Central memory CD8-positive, alpha-beta T cell (primary cell): ENCODE measurements at regions not wholly inside any gene's neighbourhood (a gene's known extent, or its start where the extent isn't known, plus 50 kb on each side); places are given as distances from the start of the nearest gene placed in this dataset.

Source experiments
- ATAC-seq: fragments of 150-1000 bp; cut with Tn5 transposase; replicated peaks from 2 replicates; pipeline ENCODE4 v1.10.0; 2022; ENCODE audit warnings: mild to moderate bottlenecking, moderate FRiP score, moderate number of reproducible peaks; ENCODE audit not compliant: poor library complexity, severe bottlenecking; ENCODE audit errors: extremely low read depth
- DNase-seq, 2 donors: peaks; one replicate each; pipeline ENCODE4 v3.0.0; 2021; ENCODE audit warnings: low spot score in 2 of 2
- H3K27ac Mint-ChIP-seq: one replicate; pipeline ENCODE4 v1.8.0; 2022; ENCODE audit warnings: low read depth, mild to moderate bottlenecking, moderate library complexity, mixed read lengths
- H3K27me3 Mint-ChIP-seq: one replicate; pipeline ENCODE4 v1.8.0; 2022; ENCODE audit warnings: mixed read lengths
- H3K36me3 Mint-ChIP-seq: one replicate; pipeline ENCODE4 v1.8.0; 2022; ENCODE audit warnings: mild to moderate bottlenecking, moderate library complexity, mixed read lengths; ENCODE audit not compliant: insufficient read depth
- H3K4me1 Mint-ChIP-seq: one replicate; pipeline ENCODE4 v1.8.0; 2022; ENCODE audit warnings: mixed read lengths
- H3K4me3 Mint-ChIP-seq: one replicate; pipeline ENCODE4 v1.8.0; 2022; ENCODE audit warnings: mild to moderate bottlenecking, moderate library complexity, mixed read lengths
- H3K9me3 Mint-ChIP-seq: one replicate; pipeline ENCODE4 v1.8.0; 2022; ENCODE audit warnings: mixed read lengths

DNA sequence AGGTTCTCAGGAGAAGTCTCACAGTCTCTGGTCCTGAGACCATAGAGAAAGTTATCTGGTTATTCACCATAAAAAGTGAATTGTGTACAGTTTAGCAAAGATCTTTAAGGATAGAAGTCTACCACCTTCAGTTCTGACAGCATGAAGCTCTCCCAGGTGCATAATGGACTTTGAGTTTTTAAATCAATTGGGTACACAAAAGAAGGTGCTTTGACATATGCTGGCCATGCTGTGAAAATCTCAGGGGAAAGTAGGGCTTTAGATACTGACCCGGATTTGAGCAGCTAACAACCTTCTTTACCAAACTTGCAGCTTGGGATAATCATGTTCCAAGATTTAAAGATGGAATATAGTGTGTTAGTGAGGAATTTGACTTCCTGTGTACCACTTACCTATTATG, 264.2 kb downstream of the ZSWIM6 start:
- Mint-ChIP-seq H3K36me3 (peaks cover 3% of the 10 kb centered on the region), H3K27ac (no peak overlapping the region), H3K9me3 (no peaks in the 10 kb centered on the region), H3K4me1 (no peaks in the 10 kb centered on the region), H3K27me3 (peaks cover 54% of the 10 kb centered on the region), H3K4me3 (no peak overlapping the region)
- no peak for ATAC-seq
- DNase-seq: no peak

DNA sequence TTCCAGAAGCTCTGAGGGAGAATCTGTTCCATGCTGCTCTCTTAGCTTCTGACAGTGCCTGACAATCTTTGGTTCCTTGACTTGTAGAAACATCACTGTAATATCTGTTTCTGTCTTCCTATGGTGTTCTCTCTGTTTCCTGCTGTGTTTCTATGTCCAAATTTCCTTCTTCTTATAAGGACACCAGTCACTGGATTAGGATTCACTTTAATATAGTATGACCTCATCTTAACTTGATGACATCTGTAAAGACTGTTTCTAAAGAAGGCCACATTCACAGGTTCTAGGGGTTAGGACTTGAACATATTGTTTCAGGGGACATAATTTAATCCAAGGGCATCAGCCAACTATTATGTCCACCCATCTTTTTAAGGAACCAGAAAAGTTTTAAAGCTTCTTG, 265.6 kb downstream of the ZSWIM6 start:
- H3K4me1 Mint-ChIP-seq: no peaks in the 10 kb centered on the region
- H3K4me3 Mint-ChIP-seq: no peak overlapping the region
- H3K9me3 Mint-ChIP-seq: no peaks in the 10 kb centered on the region
- no peak overlapping the region for H3K27ac Mint-ChIP-seq
- H3K27me3 Mint-ChIP-seq: peaks cover 49% of the 10 kb centered on the region
- DNase-seq: no peak
- no peak for ATAC-seq
- peaks cover 3% of the 10 kb centered on the region for H3K36me3 Mint-ChIP-seq

DNA sequence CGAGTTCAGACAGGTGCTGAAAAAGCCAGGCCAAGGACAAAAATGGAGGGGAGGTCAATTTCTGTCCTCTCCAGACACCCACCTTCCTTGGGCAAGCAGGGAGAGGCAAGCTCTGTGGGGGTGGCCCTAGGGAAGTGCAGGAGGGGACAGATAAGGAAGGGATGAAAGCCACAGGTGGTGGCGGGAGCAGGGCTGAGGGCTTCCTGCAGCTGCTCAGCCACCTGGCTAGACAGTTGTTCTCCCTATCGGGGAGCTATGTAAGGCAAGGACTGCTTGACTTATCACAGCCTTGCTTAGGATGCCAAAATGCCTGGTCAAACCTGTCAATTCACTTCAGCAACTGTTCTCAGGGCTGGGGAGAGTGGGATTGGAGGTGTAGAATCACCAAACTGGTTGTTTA, 266.1 kb downstream of the ZSWIM6 start:
- no peaks in the 10 kb centered on the region for H3K4me1 Mint-ChIP-seq
- H3K36me3 Mint-ChIP-seq: peaks cover 3% of the 10 kb centered on the region
- H3K27me3 Mint-ChIP-seq: peaks cover 49% of the 10 kb centered on the region

DNA sequence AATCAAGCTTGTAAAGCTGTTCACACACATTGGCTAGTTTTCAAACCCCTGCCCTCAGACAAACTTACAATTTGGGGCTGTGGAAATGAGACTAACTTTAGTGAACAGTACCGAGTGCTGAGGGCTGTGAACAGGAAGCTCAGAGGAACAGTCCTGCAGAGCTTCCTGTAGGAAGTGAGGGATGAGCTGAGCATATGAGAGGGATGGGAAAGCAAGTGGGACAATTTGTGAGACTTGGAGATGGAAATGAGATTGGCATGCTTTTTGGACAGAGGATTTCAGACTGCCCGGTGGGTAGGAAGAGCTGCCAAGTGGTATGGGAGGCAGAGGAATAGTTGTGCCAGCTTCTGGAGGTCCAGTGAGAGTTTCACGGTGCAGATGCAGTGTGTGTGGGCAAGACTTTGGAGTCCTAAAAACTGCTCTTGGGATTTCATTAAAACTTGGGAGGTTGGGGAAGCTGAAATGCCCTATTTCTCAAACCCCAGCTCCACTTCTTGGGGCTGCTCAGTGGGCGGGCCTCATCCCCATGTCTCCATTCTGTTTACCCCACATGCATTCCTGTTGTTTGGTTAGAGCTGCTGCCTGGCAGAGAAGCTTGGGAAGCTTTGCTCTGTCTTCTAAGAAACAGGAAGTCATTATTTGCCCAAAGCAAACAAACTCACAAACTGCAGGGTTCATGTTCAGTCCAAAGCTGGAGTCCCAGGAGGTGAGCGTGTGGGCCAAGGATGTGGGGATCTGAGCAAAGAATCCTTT, 267.5 kb downstream of the ZSWIM6 start:
- peaks cover 3% of the 10 kb centered on the region for H3K36me3 Mint-ChIP-seq
- no peak for DNase-seq
- H3K9me3 Mint-ChIP-seq: no peaks in the 10 kb centered on the region
- no peaks in the 10 kb centered on the region for H3K4me1 Mint-ChIP-seq
- peaks cover 51% of the 10 kb centered on the region for H3K27me3 Mint-ChIP-seq
- no peak overlapping the region for H3K4me3 Mint-ChIP-seq
- H3K27ac Mint-ChIP-seq: no peak overlapping the region
- no peak for ATAC-seq

More for the DNA sequence above, 266.1 kb downstream of the ZSWIM6 start:
- no peaks in the 10 kb centered on the region for H3K9me3 Mint-ChIP-seq
- H3K27ac Mint-ChIP-seq: no peak overlapping the region
- no peak overlapping the region for H3K4me3 Mint-ChIP-seq
- ATAC-seq (no peak), DNase-seq (no peak)

DNA sequence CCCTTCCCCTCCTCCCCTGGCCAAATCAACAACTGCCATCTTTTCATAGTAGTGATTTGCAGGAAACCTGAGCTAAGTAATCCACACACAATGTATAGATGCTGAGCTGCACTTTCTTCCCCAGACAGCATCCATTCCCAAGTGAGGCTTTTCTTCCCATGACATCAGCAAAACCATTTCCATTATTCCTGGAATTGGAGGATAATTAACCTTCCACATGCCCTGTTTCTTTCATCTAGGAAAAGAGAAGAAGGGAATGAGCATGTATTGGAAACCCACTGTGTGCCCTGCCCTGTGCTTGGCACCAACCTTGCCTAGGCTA, 268.0 kb downstream of the ZSWIM6 start:
- H3K9me3 Mint-ChIP-seq: no peaks in the 10 kb centered on the region
- H3K4me3 Mint-ChIP-seq: no peak overlapping the region
- DNase-seq (no peak), ATAC-seq (no peak)
- H3K36me3 Mint-ChIP-seq: peaks cover 3% of the 10 kb centered on the region
- no peaks in the 10 kb centered on the region for H3K4me1 Mint-ChIP-seq
- H3K27me3 Mint-ChIP-seq: peaks cover 51% of the 10 kb centered on the region
- H3K27ac Mint-ChIP-seq: no peak overlapping the region

DNA sequence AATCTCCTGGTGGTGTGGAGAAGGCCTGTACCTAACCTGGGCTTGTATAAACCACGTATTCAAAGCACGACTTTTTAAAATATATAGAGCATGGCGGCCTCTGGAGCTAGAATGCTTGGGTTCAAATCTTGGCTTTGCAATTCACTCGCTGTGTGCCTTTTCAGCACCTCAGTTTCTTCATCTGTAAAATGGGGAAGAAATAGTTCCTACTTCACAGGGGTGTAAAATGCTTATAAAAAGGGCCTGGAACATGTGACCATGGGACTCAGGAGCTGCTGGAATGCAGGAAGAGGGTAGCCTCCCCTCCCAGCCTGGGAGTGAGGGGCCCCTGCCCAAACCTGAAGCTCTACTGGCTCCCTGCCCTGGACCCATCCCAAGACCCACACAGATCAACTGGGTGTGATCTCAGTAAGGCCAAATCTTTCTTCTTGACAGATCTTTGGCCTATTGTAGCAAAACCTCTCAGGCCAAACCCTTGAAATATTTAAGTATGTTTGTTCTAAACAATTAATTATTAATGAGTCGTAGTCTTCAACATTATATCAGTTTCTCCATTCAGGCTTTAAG, 269.0 kb downstream of the ZSWIM6 start:
- no peaks in the 10 kb centered on the region for H3K9me3 Mint-ChIP-seq
- H3K36me3 Mint-ChIP-seq: peaks cover 3% of the 10 kb centered on the region
- H3K4me3 Mint-ChIP-seq: no peak overlapping the region
- ATAC-seq (no peak), DNase-seq (no peak)
- no peak overlapping the region for H3K27ac Mint-ChIP-seq
- H3K4me1 Mint-ChIP-seq: no peaks in the 10 kb centered on the region
- peaks cover 51% of the 10 kb centered on the region for H3K27me3 Mint-ChIP-seq

DNA sequence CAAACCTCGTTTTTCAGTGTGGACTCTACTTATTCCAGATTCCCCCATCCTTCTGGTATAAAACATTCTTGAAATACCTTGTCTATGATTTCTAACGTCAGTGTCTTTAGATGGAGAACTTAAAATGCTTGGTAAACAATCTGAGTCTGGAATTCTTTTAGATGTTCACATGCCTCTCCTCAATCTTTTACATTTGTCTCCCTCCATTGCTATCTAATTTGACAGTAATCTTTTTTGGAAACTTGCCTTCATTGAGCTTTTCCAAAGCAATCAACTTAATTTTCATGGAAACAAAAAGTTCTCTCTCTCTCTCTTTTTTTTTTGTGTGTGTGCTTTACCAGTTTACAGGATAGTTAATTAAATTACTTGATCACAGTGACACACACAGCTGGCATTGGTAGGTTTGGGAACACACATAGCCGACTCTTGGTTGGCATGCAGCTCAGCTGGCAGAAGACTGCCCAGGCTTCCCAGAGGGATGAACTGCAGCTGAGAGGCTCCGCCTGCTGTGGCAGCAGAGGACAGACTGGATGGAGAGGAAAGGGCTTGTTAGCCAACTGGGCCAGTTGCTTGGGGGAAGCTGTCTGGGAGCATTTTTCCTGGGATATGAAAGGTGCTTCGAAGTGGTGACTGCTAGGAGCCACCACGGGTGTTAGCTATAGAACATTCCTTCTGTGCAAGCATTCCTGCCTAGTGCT, 271.3 kb downstream of the ZSWIM6 start:
- H3K9me3 Mint-ChIP-seq: no peaks in the 10 kb centered on the region
- no peaks in the 10 kb centered on the region for H3K36me3 Mint-ChIP-seq
- no peak overlapping the region for H3K27ac Mint-ChIP-seq
- no peak for ATAC-seq
- no peaks in the 10 kb centered on the region for H3K4me1 Mint-ChIP-seq
- peaks cover 62% of the 10 kb centered on the region for H3K27me3 Mint-ChIP-seq
- DNase-seq: no peak
- H3K4me3 Mint-ChIP-seq: no peak overlapping the region

DNA sequence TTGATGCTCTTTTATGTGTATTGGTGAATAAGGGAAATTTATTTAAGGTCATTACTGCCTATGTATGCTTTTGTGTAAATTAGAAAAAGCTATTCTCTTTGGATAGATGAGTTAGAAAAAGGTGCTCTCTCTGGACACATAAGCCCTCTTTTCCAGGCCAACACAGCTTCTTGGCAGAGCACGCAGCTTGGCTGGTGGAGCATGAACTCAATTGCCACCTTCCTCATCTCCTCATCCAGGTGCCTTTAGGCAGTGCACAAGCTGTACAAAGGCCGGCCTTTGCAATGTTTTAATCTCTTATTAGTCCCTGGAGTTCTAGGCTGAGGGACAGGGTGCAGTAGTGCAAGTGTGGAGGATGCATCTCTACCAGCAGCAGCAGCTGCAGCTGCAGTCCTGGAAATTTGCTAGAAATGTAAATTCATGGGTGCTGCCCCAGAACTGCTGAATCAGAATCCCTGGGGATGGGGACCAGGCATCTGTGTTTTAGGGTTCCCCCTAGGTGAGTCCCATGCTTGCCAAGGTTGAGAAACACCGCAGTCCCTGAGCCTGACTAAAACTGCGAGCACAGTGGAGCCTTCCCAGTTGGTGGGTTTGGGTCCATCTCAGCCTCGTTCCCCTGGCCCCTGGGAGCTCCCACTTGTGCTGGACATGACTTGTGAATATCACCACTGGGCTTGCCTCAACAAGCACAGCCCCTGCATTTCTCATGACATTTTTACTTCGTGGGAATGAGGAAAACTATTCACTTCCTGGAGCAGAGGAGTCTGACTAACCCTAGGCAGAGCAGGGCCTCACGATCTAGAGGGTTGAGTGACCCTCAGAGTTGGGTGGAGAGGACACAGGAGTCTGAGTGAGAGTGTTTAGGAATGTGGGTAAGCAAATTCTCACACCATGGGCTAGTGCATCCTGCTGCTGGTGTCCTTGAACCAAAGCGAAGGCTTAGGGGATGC, 272.3 kb downstream of the ZSWIM6 start:
- no peaks in the 10 kb centered on the region for H3K9me3 Mint-ChIP-seq
- no peak for DNase-seq
- H3K4me3 Mint-ChIP-seq: no peak overlapping the region
- no peaks in the 10 kb centered on the region for H3K36me3 Mint-ChIP-seq
- no peak for ATAC-seq
- no peaks in the 10 kb centered on the region for H3K4me1 Mint-ChIP-seq
- peaks cover 62% of the 10 kb centered on the region for H3K27me3 Mint-ChIP-seq
- H3K27ac Mint-ChIP-seq: no peak overlapping the region

DNA sequence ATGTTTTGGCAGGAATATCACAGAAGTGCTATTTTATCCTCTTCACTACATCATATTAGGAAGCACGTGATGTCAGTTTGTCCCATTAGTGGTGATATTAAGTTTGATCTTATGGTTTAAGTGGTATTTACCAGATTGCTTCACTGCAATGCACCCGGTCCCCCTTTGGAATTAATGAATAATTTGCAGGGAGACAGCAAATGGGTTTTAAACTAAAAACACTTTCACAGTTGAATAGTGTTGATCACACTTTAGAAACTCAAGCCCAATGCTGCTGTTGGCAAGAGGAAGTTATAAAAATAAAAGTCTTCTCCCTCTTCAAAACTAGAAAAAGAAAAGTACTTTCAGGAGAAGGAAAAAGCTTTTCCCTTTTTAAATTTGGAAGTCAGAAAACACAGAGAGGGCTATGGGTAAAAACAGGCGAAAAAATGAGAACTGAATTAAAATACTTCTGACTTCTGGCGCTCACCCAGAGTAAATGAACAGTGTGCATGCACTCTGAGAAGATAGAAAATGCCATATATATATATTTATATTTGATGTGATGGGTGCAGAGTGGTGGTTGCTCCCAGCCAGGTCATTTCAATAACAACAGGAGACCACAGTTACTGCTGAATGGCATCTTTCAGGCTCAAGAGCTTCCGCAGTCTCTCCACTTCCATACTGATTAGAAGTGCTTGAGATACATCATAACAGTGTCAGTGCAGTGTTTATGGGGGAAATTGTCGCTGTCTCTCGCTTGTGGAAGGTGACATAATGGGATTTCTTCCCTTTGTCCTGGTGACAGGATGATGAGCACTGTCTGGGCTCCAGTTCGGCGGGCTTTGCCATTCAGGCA, 278.0 kb downstream of the ZSWIM6 start:
- DNase-seq (no peak), ATAC-seq (no peak)
- Mint-ChIP-seq H3K4me1 (no peaks in the 10 kb centered on the region), H3K4me3 (no peak overlapping the region), H3K36me3 (no peaks in the 10 kb centered on the region), H3K27ac (no peak overlapping the region), H3K27me3 (peaks cover 69% of the 10 kb centered on the region), H3K9me3 (no peaks in the 10 kb centered on the region)

DNA sequence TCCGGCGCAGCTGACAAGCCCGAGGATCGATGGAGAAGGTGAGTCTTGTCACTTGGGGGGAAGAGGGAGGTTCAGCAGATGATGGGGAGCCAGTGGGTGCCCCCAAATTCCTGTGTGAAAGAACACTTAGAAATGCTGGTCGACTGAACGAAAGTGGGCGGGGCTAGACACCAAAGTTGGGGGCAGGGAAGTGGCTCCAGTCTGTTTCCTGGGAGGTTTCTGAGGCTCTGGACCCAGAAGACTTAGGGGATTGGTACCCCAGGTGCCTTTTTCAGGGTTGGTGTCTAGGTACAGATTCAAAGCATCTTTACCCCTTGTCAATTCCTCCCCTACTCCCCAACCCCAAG, 278.6 kb downstream of the ZSWIM6 start:
- H3K4me3 Mint-ChIP-seq: no peak overlapping the region
- ATAC-seq (no peak), DNase-seq (no peak)
- H3K9me3 Mint-ChIP-seq: no peaks in the 10 kb centered on the region
- H3K27ac Mint-ChIP-seq: no peak overlapping the region
- H3K27me3 Mint-ChIP-seq: peaks cover 63% of the 10 kb centered on the region
- no peaks in the 10 kb centered on the region for H3K4me1 Mint-ChIP-seq
- no peaks in the 10 kb centered on the region for H3K36me3 Mint-ChIP-seq

DNA sequence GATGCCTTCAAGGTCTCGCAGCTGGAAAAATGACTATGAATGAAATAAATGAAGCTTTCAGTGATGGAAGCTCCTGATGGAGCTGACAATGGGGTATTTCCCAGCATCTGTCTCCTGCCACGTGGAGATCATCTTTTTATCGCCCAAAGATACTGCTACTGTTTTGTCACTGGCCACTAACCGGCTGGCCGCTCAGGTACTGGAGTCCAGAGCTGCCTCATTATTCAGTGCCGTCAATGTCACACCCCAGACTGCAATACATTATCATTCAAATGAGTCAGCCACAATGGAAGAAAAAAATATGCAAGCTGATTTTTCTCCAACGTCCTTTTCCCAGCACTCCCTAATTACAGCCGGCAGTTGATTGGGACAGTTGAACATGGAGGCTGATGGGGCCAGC, 280.4 kb downstream of the ZSWIM6 start:
- ATAC-seq (no peak), DNase-seq (no peak)
- no peak overlapping the region for H3K4me3 Mint-ChIP-seq
- peaks cover 54% of the 10 kb centered on the region for H3K27me3 Mint-ChIP-seq
- no peaks in the 10 kb centered on the region for H3K9me3 Mint-ChIP-seq
- no peaks in the 10 kb centered on the region for H3K4me1 Mint-ChIP-seq
- no peaks in the 10 kb centered on the region for H3K36me3 Mint-ChIP-seq
- H3K27ac Mint-ChIP-seq: no peak overlapping the region

DNA sequence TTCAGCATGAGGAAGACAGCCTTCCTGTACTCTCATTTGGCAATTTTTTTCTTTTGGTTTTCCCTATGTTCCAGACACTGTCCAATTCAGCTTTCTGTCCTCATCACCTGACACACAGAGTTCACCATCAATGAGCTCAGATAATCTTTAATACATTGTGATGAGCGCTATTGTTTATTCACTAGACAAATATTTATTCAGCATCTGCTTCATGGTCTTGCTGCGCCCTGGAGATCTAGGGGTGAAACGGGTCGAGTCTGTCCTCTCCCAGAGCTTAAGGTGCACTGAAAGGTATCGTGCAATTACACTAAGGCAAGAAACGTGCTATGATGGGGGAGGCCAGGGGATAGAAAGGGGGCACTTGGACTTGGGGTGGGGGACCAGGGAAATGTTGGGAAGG, 281.6 kb downstream of the ZSWIM6 start:
- Mint-ChIP-seq H3K9me3 (no peaks in the 10 kb centered on the region), H3K36me3 (no peaks in the 10 kb centered on the region), H3K27me3 (peaks cover 49% of the 10 kb centered on the region), H3K4me1 (no peaks in the 10 kb centered on the region), H3K27ac (no peak overlapping the region), H3K4me3 (no peak overlapping the region)
- no peak for DNase-seq
- ATAC-seq: no peak
